Right renal pelvis (tissue), 4 donors: ENCODE measurements at regions not wholly inside any gene's neighbourhood (a gene's known extent, or its start where the extent isn't known, plus 50 kb on each side); places are given as distances from the start of the nearest gene placed in this dataset.

Experiments
- DNase-seq, 4 donors: peaks; one replicate each; pipeline ENCODE4 v3.0.0-alpha.2; 2013; ENCODE audit warnings: low read depth in 4 of 4, low spot score in 3 of 4, missing footprints in 1 of 4

DNA sequence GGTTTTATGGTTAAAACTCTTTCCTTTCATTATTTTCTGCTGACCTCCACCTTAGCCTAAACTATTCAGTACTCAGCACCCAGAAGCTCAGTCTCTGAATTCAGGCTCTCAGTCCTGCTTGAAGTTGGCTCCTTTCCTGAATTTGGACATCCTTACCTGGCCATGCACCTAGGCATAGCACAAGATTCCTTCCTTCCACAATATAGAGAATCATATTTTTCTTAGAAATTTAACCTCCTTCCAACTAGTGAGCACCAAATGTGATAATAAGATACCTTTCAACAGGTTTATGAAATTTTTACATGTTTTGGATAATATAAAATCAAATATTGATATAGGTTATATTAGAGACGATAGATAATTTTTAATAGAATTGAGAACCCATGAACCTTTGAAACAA lies 905.6 kb upstream of the GHITM start:
- DNase-seq, result no peak

DNA sequence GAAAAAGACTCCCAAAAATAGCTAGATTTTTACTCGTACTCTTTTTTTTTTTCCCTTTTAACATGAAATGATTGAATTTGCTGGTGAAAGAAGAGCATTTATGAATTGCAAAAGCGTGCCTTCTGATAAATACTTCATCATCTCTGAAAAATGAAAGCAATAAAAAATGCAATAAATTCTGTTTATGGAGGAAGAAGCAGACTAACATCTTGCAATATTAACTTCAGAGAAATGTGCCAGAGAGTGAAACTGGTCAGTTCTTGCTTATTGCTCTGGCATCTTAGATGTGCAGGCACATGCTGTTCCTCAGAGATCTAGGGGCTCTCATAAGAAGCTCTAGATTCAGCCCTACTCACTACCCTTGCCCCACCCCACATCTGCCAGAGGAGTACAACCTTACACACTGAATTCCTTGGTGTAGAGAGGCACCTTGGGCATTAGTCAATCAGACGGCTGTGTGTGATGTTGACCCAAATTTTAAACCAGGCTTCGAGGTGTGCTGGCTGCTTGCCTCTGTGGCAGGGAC lies 891.1 kb upstream of the GHITM start:
- no peak for DNase-seq

DNA sequence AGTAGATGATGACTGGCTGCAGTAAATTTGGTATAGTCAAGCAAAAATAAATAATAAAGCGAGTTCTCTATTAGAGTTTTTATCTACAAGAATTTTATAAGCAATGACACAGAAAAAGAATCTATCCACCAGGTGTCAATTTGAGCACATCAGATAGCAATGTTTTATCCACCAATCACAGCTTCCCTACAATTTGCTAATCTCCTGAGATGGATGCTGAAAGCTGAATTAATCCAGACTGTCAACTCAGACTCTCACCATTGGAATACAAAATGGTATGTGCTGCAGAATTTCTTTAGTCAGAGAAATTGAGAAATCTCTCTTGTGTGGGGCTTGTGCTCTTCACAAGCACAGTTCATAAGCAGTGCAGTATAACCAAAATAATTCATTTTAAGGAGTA lies 888.9 kb upstream of the GHITM start:
- no peak for DNase-seq

DNA sequence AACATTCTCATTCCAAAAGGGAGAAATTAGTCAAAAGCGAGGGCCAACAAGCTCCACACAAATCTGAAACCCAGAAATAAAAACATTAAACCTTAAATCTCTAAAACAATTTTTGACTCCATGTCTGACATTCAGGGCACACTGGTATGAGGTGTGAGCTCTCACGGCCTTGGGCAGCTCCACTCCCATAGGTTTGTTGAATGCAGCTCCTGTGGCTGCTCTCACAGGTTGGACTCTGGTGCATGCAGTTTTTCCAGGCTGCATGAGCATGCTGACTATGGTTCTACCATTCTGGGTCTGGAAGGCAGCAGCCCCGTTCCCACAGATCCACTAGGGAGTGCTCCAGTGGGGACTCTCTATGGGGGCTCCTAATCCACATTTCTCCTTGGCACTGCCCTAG lies 887.1 kb upstream of the GHITM start:
- no peak for DNase-seq

DNA sequence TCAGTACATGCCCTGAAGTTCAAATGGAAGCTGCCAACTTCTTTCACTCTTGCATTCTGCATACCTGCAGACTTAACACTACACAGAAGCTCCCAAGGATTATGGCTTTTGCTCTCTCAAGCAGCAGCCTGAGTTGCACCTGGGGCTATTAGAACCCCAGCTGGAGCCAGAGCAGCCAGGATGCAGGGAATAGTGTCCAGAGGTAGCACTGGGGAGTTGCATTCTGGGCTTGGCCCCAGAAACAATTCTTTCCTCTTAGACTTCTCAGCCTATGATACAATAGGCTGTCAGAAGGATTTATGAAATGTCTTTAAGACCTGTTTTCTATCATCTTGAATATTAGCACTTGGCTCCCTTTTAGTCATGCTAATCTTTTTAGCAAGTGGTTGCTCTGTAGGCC lies 886.7 kb upstream of the GHITM start:
- no peak for DNase-seq

DNA sequence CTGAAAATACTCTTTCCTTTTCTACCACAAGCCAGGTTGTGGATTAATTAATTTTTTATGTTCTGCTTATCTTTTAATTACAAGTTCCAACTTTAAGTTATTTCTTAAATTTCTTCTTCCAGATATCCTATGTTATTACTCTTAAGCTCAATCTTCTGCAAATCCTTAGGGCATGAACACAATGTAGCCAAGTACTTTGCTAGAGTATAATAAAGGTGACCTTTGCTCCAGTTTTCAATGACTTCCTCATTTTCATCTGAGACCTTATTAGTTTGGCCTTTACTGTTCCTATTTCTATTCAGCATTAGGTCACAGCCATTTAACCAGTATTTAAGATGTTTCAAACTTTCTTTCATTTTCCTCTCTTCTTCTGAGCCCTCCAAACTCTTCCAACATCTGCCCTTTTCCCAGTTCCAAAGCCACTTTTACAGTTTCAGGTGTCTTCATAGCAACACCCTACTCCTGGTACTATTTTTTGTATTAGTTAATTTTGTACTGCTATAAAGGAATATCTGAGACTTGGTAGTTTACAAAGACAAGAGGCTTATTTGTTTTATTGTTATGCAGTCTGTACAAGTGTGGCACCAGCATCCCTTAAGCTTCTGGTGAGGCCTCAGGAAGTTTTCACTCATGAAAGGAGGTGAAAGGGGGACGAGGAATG lies 886.2 kb upstream of the GHITM start:
- no peak for DNase-seq

DNA sequence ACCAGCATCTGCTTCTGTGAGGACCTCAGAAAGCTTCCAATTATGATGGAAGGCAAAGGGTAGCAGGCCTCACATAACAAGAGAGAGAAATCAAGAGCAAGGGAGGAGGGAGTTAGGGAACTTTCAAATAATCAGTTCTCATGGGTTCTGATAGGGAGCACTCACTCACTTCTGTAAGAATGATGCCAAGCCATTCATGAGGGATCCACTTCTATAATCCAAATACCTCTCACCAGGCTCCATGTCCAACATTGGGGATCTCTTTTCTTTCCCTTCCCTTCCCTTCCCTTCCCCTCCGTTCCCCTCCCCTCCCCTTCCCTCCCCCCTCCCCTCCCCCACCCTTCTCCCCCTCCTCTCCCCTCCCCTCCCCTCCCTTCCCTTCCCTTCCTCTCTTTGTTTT lies 884.6 kb upstream of the GHITM start:
- no peak for DNase-seq

DNA sequence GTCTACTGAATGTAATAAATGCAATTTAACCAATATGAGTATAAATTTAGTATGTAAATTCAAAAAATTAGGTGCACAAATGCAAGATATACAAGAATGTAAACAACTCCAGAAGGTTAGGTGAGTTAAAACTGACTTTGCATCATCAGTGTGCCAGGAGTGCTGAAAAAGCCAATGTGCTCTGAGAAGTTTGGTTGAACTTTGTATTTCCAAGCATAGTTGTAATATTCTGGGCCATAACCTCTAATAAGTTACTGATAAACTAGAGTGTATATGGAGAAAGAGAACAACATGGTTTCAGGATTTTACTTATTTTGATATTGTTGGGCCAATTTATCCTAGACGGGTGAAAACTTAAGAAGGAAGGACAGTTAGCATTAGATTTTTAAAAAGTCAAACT lies 876.9 kb upstream of the GHITM start:
- no peak for DNase-seq

DNA sequence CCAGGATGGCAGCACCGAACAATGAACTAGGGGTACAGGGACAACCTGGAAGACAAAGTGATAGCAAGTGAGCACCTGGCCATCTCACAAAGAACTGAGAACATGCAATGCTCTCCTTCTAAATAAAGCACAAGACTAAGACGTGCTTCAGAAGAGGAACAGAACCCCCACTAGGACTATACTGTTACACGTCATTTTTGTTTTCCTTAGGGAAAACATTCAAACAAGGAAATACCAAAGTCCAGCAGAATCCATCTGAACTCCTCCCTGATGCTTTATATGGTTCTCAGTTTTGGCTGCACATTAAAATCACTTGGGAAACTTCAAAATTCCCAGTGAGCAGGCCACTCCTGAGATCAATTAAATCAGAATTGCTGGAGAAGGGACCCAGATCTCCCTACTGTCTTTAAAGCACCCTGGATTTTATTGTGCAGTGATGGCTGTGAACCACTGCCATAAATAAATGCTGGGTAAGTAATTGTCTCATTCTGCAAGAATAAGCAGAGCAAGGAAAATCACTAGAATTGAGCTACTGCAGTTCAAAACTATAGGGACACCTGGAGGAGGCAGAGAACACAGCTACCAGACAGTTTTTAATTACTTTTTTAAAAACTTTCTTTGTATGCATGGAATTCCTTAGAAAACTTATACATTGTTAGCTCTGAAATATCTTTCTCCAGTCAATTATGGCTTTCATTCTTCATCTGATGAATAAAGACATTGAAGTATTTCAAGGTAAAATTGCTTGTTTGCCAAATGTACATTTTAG lies 866.5 kb upstream of the GHITM start:
- DNase-seq, result no peak

DNA sequence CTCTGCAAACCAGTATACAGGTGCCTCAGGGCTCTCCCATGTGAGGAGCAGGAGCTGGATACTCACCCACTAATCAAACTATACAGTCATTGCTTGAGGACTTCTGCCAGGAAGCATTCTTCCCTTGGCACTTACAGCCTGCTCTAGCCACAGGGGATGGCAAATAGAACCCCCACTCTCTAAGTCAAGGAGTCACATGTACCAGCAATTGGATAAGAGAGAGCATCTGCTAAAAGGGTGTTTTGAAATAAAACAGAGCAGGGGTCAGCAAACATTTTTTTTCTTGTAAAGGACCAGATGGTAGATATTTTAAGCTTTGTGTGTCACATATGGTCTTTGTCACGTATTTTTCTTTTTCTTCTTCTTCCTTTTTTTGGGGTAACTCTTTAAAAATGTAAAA lies 865.2 kb upstream of the GHITM start:
- DNase-seq, result no peak

DNA sequence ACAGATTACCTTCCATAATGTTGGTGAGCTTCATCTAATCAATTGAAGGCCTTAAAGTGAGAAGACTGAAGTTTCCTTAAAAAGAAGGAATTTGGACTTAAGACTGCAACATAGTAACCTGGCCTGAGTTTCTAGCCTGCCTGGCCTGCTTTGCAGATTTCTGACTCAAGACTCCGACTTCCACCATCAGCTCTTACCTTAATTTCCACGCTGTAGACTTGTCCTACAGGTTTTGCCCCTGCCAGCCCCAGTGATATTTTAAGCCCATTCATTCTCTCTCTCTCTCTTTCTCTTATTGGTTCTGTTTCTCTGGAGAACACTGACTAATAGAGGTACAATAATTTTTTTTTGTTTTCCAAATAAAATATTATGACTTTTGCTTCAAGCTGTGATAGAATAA lies 862.3 kb upstream of the GHITM start:
- no peak for DNase-seq

DNA sequence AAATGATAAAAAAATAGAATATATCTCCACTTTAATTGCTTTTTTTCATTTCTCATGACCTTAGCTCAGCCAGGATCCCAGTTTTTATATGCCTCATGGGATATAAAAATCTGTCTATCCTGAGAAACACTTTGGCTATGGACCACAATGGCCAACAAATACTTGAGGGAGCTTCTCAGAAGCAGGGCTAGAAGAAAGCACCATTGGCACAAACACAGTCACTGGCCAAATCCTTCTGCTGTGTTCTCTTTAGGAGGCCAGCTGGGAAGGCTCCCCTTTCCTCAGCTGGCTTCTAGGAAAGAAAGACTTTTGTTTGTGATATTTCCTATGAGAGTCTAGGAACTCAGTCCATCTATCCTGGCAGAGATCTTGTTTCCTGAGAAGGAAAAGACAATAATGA lies 856.2 kb upstream of the GHITM start:
- DNase-seq, result no peak

DNA sequence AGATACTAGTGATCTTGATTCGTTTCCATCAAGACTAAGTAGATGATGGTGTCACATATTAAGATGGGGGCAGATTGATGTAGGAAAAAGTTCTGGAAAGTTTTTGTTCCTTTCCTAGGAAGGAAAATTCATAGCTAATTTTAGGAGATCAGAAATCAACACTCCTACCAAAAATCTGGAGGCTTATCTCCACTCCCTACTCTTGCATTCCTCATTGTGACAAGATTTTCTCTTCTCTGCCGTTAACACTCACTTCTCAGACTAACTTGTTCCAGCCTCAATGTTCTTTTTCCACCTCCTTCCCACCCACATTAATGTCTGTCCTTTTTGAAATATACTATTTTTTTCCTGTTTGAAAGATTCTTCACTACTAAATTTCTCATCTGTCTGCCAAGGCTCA lies 851.9 kb upstream of the GHITM start:
- no peak for DNase-seq

DNA sequence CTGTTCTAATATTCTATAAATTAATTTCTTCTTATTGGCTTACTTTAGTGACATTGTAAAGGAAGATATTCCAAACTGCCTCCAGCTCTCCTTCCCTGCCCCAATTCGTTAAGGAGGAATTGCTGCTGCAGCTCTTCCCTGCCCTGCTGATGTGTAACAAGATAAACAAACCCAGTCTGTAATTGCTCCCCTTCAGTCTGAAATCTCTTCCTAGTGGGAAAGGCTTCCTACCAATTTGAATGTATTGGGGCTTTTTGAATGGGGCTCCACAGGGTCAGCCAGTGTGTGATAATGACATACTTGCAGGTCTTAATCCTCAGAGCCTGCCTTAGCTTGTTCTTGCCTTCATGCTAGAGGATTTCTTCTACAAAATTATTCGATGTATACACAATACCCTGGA lies 849.9 kb upstream of the GHITM start:
- no peak for DNase-seq

DNA sequence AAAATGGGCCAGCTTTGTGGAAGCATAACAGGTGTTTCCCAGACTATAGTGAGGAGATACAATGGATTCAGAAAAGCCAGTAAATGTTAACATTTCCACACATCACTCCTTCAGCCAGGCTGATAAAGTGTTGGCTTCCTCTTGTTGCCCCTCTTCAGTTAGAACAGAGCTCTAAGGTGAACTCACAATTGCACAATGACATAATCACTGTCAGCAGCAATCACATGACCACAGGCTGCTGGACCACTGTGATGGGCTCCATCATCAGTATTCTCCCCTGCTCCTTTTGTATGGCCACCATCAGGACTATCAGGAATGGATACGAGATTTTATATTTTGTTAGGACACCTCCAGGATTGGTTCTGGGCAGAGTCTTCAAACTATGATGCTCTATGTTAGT lies 849.4 kb upstream of the GHITM start:
- no peak for DNase-seq

DNA sequence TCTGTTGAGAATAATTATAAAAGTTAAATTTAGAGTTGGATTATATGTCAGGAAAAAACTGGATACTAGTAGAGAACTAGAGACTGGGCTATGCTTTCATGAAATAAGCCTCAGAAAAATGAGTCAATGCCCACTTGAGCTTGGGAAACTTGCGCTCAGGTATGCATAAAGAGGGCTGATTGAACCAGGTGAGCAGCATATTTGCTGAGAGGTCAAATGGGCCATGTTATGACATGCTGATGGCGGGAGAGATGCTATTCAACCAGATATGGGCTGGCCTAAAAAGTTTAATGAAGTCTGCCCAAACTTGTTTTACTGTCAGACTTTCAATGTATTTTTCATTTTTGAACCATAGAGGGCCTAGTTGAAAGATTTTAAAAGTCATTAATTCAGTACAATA lies 837.6 kb upstream of the GHITM start:
- DNase-seq, result no peak

DNA sequence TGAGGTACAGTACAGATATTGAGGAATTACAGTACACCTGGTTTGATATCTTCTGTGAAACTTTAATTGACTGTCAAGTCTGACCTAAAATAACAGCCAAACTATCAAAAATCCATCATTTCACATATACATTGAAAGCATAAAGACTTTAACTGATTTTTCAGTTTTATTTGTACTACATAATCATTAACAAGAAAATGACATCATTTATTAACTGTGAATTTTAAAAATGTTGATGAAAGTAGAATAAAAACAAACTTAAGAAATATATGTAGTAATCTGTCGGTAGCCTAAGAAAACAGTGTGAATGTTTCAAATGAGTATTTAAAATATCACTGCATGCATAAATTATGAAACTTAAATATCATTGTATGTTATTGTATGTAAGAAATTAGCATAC lies 836.7 kb upstream of the GHITM start:
- no peak for DNase-seq

DNA sequence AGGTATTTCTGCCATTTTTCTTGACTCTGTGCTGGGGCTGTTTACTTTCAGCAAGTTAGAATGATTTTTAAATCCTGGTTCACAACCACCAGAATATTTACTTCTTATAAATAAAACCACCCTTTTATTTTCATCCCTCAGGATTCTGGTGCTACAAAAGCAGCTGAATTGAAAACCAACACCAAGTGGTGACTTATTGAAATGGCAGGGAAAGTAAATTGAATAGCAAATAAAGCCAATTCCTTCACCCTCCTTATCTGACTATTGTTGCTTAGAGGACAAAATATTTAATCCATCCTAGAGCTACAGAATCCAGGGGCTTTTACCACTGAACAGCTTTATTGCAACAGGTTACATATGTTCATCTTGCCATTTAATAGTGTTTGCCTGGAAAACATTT lies 828.6 kb upstream of the GHITM start:
- DNase-seq, result no peak

DNA sequence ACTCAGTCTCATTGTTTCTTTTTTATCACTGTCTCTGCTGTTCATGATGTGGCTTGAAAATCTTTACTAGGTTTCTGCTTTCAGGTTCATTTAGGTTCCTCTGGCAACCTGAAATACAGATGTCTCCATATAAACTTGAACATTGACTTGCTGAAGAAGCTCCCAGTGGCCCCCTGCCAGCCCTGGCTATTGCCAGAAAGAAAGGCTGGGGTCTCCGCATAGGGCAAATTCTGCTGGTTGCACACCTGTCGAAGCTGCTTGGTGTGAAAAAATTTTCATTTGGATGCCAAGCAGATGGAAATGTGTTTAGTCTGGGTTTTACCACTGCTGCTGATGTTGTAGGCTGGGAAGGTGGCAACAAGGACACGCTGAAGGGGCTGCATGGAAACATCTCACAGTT lies 826.7 kb upstream of the GHITM start:
- DNase-seq, result no peak

DNA sequence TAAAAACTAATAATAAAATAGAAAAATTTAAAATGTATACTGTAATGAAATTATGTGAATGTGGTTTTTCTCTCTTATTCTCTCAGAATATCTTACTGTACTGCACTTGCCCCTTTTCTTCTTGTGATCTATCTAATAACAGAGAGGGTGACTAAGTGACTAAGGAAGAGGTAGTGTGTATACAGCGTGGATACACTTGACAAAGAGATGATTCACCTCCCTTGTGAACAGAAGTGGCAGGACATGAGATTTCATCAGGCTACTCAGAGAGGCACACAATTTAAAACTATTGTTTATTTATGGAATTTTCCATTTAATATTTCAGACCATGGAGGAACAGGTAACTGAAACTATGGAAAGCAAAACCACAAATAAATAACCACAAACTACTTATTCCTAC lies 806.6 kb upstream of the GHITM start:
- DNase-seq, result no peak

DNA sequence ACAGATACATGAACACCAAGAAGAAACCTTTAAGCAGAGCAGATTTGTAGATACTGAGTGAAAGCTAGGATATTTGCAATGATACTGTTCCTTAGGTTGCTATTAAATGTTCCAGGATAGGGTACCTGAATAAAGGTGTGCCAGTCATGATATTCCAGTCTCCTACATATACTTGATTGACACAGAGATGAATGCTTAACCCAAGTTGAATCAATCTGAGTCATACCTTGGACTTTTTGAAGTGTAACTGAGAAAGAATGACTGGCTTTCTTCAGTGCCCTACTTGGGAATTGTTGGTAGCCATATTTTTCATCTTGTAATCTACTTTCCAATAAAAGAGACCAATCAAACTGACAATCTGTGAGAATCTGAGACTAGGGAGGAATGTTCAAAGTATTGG lies 805.7 kb upstream of the GHITM start:
- no peak for DNase-seq

DNA sequence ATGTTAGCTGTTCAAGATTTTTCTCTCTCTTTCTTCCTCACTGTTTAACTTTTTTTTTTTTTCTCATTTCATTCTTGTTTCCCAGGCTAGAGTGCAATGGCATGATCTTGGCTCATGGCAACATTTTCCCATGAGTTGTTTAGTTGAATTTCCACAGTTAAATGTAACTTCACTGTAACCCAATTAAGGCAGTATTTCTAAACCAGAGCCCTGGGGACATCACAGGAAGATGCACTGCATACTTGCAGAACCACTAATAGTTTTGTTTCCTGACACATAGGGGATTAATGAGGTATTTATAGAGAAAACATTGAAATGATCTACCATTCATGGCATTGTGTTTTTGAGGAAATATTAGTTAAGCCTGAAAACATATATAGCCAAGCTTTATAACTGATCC lies 795.6 kb upstream of the GHITM start:
- no peak for DNase-seq
